Prostate gland (tissue), 2 donors: ENCODE measurements at regions not wholly inside any gene's neighbourhood (a gene's known extent, or its start where the extent isn't known, plus 50 kb on each side); places are given as distances from the start of the nearest gene placed in this dataset.
A peak's percentile ranks its signal among the peaks of the same experiment; 100 is the strongest.

Experiments
- DNase-seq: peaks from one replicate; pipeline ENCODE4 v3.0.0-alpha.2; 2019; ENCODE audit warnings: low spot score
- H3K27ac ChIP-seq, 2 donors: fragments of 200-600 bp; sonication (generic); 2 replicates each; pipeline ENCODE4 v1.5.1; 2017 to 2019
- H3K27me3 ChIP-seq: fragments of 200-600 bp; sonication (generic); replicated peaks from 2 replicates; pipeline ENCODE4 v1.5.1; 2019; ENCODE audit not compliant: insufficient read depth
- H3K36me3 ChIP-seq, 2 donors: fragments of 200-600 bp; sonication (generic); 1 replicate in 1 of 2; 2 replicates in 1 of 2; pipeline versions ENCODE4 v1.5.1 to v1.8.1; 2017 to 2019
- H3K4me1 ChIP-seq: fragments of 200-600 bp; sonication (generic); replicated peaks from 2 replicates; pipeline ENCODE4 v1.5.1; 2019
- H3K4me3 ChIP-seq, 2 donors: fragments of 200-600 bp; sonication (generic); 2 replicates each; pipeline ENCODE4 v1.5.1; 2017 to 2019
- H3K9me3 ChIP-seq: fragments of 200-600 bp; sonication (generic); 2 replicates; pipeline ENCODE4 v1.5.1; 2017
- CTCF ChIP-seq, 4 experiments: fragments of 200-600 bp in 2 of 4; fragments of 450-650 bp in 2 of 4; sonication (generic) in 2 of 4; IDR thresholded peaks; 1 replicate in 3 of 4; 2 replicates in 1 of 4; pipeline ENCODE4 v1.5.1; 2016 to 2019; ENCODE audit warnings: antibody characterized with exemption in 4 of 4, mild to moderate bottlenecking in 2 of 4, moderate library complexity in 2 of 4
- POLR2A ChIP-seq: fragments of 450-650 bp; IDR thresholded peaks from one replicate; pipeline ENCODE4 v1.6.1; 2016; ENCODE audit warnings: antibody characterized with exemption, mild to moderate bottlenecking
- POLR2AphosphoS5 ChIP-seq: sonication (generic); formaldehyde crosslinking; IDR thresholded peaks from one replicate; pipeline ENCODE4 v1.6.1; 2017; ENCODE audit warnings: antibody characterized with exemption
- WGBS: methylation state at CpG from one replicate; pipeline ENCODE4 v1.1.5; 2018; 5-methylcytosine and 5-hydroxymethylcytosine counted together
- intact Hi-C: fragments of 100-400 bp; cut with DNase I; formaldehyde crosslinking; loops from one replicate; pipeline ENCODE4 v1.14.2; 2022

- no peaks in the 10 kb centered on the region for H3K36me3 ChIP-seq
- peak overlapping the region; percentile 4 to 69 for H3K27ac ChIP-seq
- H3K9me3 ChIP-seq, result no peaks in the 10 kb centered on the region
- intact Hi-C loops, result loop anchor here (2.0 kb wide), 1 partner anchor 168 kb away; no protein-coding TSS in a partner anchor
- no peaks in the 10 kb centered on the region for H3K27me3 ChIP-seq
- TF ChIP-seq CTCF (IDR thresholded peaks at IDR 0.05) (no peak), POLR2A (no peak), POLR2AphosphoS5 (no peak)
- peaks cover 7% of the 10 kb centered on the region for H3K4me1 ChIP-seq
- H3K4me3 ChIP-seq, result no peak overlapping the region
- 47% methylated on average over 3 of the region's 3 CpGs for WGBS
- DNase-seq, result no peak
Observed at GRCh38 chr6:56372406-56372995, 125.1 kb upstream of the COL21A1 start.

- DNase-seq, result peak; percentile 71
- H3K4me1 ChIP-seq, result peaks cover 7% of the 10 kb centered on the region
- intact Hi-C loops, result loop anchor here (2.0 kb wide), 1 partner anchor 178 kb away; no protein-coding TSS in a partner anchor
- no peaks in the 10 kb centered on the region for H3K9me3 ChIP-seq
- no peak for TF ChIP-seq POLR2A
- TF ChIP-seq POLR2AphosphoS5, result peak; percentile 79
- H3K36me3 ChIP-seq, result no peaks in the 10 kb centered on the region
- no peaks in the 10 kb centered on the region for H3K27me3 ChIP-seq
- H3K4me3 ChIP-seq, result no peak overlapping the region
- peak overlapping the region; percentile 4 to 69 for H3K27ac ChIP-seq
- WGBS, result 11% methylated on average over 2 of the region's 2 CpGs
Observed at GRCh38 chr6:56370561-56371211, 123.3 kb upstream of the COL21A1 start.

- Histone ChIP-seq H3K27ac (peak overlapping the region; percentile 4 to 69), H3K27me3 (no peaks in the 10 kb centered on the region), H3K36me3 (no peaks in the 10 kb centered on the region), H3K4me1 (peaks cover 7% of the 10 kb centered on the region), H3K9me3 (no peaks in the 10 kb centered on the region), H3K4me3 (no peak overlapping the region)
- WGBS, result 14% methylated on average over 10 of the region's 10 CpGs
- no peak for TF ChIP-seq POLR2A
- TF ChIP-seq POLR2AphosphoS5, result peak; percentile 18
- TF ChIP-seq CTCF (IDR thresholded peaks at IDR 0.05), result peak in 3 of 4 experiments; percentile 57 to 71 (median 66)
- intact Hi-C loops, result loop anchor here (2.0 kb wide), 1 partner anchor 179 kb away; no protein-coding TSS in a partner anchor
- peak; percentile 79 for DNase-seq
Observed at GRCh38 chr6:56370127-56370540, 122.8 kb upstream of the COL21A1 start.

GRCh38 chr6:56368491-56368890 is 121.1 kb upstream of the COL21A1 start:
- Histone ChIP-seq H3K9me3 (no peaks in the 10 kb centered on the region), H3K27me3 (no peaks in the 10 kb centered on the region), H3K4me1 (peaks cover 7% of the 10 kb centered on the region), H3K4me3 (no peak overlapping the region), H3K36me3 (no peaks in the 10 kb centered on the region), H3K27ac (no peak overlapping the region)
- intact Hi-C loops, result no loop called here
- TF ChIP-seq CTCF (IDR thresholded peaks at IDR 0.05) (no peak), POLR2AphosphoS5 (peak; percentile 20), POLR2A (no peak)
- WGBS, result 65% methylated on average over 3 of the region's 3 CpGs
- no peak for DNase-seq

GRCh38 chr6:56366141-56366852 is 118.9 kb upstream of the COL21A1 start:
- Histone ChIP-seq H3K4me3 (no peak overlapping the region), H3K4me1 (peaks cover 4% of the 10 kb centered on the region), H3K27ac (no peak overlapping the region), H3K27me3 (no peaks in the 10 kb centered on the region), H3K9me3 (no peaks in the 10 kb centered on the region), H3K36me3 (no peaks in the 10 kb centered on the region)
- WGBS, result 66% methylated on average over 6 of the region's 6 CpGs
- intact Hi-C loops, result no loop called here
- TF ChIP-seq CTCF (IDR thresholded peaks at IDR 0.05) (no peak), POLR2A (no peak), POLR2AphosphoS5 (no peak)
- no peak for DNase-seq
